Skin epidermis (tissue), 12 donors: ENCODE measurements at regions not wholly inside any gene's neighbourhood (a gene's known extent, or its start where the extent isn't known, plus 50 kb on each side); places are given as distances from the start of the nearest gene placed in this dataset.

Experiments
- H3K27ac ChIP-seq, 21 experiments: fragments of 200-600 bp; sonication (generic) in 11 of 21; one replicate each; pipeline ENCODE4 v1.5.0; 2020; ENCODE audit warnings: mild to moderate bottlenecking in 3 of 21, inconsistent platforms in 2 of 21, moderate library complexity in 2 of 21
- H3K4me3 ChIP-seq, 7 experiments: fragments of 200-600 bp; sonication (generic) in 2 of 7; one replicate each; pipeline ENCODE4 v1.5.0; 2020; ENCODE audit warnings: inconsistent platforms in 2 of 7, mild to moderate bottlenecking in 2 of 7, moderate library complexity in 1 of 7

DNA sequence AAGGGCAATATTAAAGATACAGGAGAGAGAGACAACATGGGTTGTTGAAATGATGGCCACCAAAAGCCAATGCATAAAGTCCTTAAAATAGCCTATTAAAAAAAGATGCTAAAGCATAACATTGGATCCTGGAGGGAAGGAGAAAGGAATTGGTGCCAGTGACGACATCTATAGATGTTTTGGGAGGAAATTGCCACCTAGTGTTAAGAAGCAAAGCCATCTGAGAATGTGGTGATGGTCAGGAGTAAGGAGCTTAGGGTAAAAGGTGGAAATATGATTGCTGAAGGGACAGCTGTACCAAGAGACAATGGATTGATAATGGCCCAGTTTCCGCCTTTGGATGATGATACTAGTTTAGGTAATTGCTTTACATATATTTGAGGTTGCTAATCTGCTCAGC is 85.1 kb downstream of the TMEM30B start:
- no peak overlapping the region for H3K27ac ChIP-seq
- H3K4me3 ChIP-seq, result no peak overlapping the region

DNA sequence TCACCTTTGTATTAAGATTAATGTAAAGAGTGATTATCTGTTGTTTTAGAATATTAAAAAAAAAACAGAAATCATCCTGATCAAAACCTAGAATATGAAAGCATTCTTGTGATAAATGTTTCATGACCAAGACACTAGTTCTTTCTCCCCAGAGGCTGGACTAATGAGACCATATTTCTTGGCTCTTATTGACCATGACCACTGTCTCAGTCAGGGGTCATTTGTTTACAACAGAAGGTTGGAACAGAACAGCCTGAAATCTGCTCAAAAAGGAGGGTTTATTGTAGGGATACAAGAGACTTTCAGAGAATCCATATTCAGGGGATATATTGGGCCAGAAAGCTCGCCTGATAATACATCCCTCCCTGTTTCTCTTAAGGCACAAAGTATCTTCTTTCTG is 87.7 kb downstream of the TMEM30B start:
- no peak overlapping the region for H3K4me3 ChIP-seq

DNA sequence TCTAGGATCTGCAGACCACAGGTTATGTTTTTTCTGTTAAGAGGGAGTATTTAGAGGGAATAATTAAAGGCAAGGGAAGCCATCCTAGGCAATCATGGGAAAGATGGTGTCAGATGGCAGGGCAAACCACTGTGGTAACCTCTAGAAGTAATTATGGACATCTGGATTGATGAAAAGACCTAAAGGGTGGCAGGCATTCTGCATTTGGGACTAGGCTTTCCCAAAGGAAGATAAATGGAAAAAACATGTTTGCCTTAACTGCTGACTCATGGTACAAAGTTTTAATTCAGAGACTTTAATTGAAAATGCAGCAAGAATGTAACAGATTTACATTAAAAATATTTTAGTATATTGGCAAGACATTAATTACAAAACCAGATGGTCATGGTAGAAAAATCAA is 88.1 kb downstream of the TMEM30B start:
- H3K27ac ChIP-seq, result peak overlapping the region in 1 of 21 experiments; percentile 8
- H3K4me3 ChIP-seq, result no peak overlapping the region

More for the DNA sequence above, 87.7 kb downstream of the TMEM30B start:
- H3K27ac ChIP-seq, result no peak overlapping the region

DNA sequence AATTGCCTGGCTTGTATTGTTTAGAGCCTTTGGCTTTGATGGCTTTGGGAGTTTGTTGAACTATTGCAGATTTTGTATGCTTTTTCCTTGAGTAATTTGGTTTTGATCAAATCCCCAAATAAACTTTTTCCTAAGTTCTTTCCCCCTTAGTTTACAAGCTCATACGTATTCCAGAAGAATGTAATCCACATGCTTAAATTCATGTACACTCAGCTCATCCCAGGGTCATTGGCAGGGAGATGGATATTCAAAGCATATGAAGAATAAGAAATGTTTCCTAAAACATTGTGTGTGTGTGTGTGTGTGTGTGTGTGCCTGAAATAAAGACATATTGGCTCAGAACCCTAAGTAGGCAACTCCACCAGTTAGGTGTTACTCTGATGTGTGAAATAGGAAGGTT is 89.4 kb downstream of the TMEM30B start:
- Histone ChIP-seq H3K4me3 (no peak overlapping the region), H3K27ac (no peak overlapping the region)

DNA sequence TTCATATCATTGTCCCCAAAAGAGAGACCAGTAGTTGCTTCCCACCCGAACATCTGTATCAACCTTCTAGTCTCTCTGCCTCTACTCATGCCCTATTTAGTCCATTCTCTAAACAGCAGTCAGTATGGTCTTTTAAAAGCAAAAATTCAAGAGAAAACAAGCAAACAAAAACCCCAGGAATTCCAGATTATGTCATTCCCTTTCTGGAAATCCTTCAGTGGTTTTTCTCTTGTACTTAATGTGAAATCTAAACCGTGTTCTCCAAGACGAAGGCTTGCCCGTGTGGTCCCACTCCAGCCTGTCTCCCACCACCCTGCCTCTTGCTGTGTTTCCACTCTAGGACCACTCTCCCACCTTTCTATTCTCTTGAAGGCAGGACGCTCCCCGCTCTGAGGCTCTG is 90.8 kb downstream of the TMEM30B start:
- H3K4me3 ChIP-seq, result no peak overlapping the region
- H3K27ac ChIP-seq, result peak overlapping the region in 1 of 21 experiments; percentile 17

DNA sequence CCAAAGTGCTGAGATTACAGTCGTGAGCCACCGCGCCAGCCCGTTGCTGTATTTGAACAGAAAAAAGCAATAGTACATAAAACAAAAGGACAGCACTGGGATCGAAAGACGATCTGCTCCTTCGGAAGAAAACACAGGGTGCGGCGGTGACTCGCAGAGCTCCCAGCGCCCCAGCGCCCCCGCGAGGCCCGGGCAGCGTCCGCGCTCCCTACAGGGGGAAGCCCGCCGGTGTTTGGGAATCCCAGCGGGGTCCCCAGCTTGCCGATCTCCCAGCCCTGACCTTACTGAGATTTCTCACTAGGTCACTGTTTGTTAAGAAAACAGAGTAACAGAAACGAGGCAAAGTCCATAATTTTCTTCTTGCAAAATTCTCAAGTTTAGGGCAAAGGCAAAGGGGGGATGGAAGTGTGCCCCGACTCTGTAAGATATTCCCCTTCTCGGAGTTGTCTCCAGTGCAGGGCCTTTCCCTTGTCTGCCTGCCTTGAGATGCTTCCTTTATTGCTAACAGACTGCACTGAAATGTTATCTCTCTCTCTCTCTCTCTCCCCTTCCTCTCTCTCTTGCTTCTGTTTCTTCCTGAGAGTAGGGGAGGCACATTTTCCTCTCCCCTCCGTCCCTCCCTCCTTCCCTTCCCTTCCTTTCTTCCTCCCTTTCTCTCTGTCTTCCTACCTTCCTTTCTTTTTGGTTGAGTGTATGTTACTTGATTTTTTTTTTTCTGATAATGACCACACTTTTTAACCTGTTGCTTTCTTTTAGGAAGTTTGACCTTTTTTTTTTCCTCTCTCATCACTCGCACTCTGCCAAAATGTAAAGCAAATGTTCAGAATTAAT is 91.9 kb downstream of the TMEM30B start:
- Histone ChIP-seq H3K27ac (peak overlapping the region in 16 of 21 experiments; percentile 2 to 75 (median 52)), H3K4me3 (peak overlapping the region in 6 of 7 experiments; percentile 2 to 40 (median 20))

DNA sequence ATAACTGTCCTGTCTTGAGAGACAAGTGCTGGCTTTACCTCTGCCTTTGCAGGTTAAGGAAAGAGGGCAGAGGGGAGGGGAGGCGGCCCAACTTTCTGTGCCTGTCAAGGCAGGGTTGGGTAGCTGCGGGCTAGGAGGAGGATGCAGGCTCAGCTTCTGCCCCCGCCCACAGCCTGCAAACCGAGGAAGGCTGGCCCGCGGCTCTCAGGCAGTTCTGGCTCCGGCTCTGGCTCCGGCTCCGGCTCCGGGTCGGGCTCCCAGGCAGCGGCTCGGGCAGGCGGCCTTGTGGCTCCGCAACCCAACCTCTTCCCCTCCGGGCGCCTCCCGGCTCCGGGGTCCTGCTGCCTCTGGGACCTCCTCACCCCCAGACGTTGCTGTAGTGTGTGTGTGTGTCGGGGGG is 92.9 kb downstream of the TMEM30B start:
- Histone ChIP-seq H3K4me3 (peak overlapping the region in 4 of 7 experiments; percentile 1 to 40 (median 12)), H3K27ac (peak overlapping the region in 13 of 21 experiments; percentile 31 to 75 (median 60))

DNA sequence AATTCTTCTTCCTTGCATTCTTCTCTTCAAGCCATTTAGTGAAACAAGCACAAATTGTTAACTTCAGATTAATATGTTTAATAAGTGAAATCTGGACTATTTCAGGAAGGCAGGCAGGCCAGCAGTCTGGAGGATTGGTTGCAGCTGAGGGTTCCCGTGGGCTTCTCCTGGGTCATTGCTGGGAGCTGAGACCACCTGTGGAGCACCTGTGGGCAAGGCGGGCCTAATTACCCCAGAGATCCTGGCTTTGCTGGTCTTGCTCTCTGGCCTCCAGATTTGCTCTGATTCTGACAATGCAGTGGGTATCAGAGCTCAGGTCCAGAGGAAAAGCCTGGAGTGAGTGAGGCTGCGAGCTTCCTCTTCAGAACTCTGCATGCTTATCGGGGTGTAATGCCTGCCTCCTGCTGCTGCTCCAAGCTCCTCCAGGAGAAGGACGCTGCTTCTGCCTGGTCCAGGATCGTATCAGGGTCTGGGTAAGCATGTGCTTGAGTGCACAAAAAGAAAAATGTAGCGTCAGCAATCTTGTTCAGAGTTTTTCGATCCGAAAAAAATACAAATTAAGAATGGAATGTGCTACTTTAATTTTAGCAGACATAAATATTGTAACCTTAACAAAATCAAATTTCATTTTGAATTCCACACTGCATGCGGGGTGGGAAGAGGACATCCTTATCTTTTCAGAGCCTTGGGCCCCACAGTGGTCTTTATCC is 93.8 kb downstream of the TMEM30B start:
- Histone ChIP-seq H3K4me3 (no peak overlapping the region), H3K27ac (no peak overlapping the region)

DNA sequence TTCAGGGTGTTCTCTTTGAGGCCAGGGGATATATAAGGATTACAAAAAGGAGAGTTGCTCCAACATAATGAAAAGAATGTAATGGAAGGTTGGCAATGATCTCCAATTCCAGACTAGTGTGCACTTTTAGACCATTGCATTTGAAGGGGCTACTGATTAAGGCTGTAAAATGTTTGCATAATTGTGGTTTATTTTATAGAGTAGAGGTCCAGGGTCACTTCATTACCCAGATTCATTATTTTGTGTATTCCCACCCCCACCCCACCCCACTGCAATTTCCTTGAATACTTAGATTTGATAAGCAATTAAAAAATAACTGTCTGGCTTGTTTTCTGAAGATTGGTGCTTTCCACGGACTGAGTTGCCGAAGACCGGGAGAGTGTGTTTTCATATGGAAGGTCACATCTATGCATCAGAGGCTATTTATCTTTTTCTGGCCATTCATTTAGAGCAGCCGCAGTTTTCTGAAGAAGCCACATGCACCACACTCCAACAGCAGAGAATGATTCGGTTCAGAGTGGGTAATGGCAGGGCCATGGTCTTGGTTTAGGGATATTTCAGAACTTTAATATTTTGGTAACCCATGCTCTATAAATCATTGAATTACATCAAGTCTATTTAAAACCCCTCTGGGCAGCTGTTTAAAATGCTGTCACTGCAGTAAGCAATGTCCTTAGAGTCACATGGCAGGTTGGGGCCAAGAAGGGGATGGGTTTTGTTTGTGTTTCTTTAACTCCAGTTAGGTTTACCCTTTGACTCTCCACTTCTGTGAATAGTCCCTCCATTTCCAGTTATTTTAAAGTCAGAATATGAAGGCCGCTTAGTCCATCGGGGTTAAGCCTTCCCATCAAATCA is 94.6 kb downstream of the TMEM30B start:
- H3K27ac ChIP-seq, result no peak overlapping the region
- no peak overlapping the region for H3K4me3 ChIP-seq

DNA sequence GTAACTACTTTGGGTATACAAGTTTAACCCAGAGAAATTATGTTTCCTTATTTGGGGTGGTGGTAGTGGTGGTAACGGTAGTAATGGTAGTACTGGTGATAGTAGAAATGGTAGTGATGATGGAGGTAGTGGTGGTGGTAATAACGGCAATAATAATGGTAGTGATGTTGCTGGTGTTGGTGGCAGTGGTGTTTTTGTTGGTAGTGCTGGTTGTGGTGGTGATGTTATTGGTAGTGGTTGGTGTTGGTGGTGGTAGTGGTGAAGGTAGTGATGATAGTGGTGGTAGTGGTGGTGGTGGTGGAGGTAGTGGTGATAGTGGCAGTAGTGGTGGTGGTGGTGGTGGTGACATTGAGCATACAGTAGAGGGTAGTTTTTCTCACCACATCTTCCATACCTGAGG is 95.6 kb downstream of the TMEM30B start:
- Histone ChIP-seq H3K4me3 (no peak overlapping the region), H3K27ac (no peak overlapping the region)

DNA sequence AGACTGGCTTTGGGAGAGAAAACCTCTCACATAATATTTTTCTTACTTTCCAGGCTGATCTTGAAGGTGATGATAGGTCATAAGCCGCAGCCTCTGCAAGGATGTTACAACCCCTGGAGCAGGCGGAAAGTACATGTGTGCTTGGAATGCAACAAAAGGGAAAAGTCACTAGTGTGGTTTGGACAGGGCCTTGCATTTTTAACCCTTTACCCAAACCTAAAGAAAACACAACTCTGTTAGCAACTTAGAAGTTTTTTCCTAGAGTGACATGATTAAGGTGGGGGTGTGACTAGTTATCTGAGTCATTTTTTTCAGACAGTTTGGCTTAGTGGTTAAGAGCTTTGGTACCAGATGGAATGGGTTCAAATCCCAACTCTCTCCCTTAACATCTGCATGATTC is 97.0 kb downstream of the TMEM30B start:
- no peak overlapping the region for H3K4me3 ChIP-seq

DNA sequence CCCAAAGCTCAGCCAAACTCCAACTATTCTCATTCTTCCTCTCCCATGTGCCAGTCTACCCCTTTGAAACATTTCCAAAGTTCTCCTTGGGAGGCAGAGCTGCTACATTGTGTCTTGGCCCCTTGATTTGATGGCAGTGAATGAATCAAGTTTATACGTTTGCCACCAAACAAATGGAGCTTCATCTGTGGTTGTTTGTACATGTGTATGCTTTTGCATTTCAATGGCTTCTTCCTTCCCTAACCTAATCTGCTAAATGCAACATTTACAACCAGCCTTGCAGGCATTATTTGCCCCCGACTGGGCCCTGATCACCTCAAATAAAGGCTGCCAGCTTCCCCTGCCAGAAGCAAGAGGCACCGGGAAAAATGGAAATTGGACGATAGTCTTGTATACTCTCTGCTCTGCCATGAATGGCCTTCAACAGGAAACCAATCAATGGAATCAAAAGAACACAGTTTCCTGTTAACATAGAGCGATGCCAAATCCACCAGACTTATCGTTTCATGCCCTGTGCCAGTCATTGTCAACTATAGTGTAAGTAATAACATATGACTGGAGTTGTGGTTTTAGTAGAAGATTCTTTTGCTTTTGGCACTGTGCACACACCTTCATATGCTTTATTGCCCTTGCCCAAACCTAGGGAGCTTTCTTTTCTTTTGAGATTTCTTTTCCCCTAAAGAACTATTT is 97.8 kb downstream of the TMEM30B start:
- H3K4me3 ChIP-seq, result no peak overlapping the region
- H3K27ac ChIP-seq, result no peak overlapping the region

More for the DNA sequence above, 97.0 kb downstream of the TMEM30B start:
- no peak overlapping the region for H3K27ac ChIP-seq

DNA sequence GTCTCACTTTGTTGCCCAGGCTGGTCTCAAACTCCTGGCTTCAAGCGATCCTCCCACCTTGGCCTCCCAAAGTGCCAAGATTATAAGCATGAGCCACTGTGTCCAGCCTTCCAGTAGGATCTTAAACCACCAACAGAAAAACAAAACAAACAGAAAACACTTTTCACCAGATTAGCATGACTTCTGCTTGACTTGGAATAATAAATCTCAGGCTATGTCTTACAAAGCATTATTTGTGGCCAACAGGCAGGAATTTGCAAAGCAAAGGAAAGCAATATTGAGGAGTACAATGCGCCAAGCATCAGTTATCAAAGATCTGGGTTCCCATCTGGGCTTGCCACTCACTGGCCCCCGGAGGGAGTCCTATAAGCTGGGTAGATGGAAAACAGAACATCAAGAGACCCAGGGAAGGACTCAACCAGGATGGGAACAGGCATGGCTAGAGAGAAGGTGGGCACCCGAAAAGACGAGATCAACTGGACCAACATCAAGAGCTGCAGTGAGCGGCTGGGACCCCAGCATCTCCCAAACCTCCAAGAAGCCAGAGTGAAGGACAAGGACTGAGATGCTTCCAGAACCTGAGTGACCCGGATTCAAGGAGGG is 101.2 kb downstream of the TMEM30B start:
- H3K27ac ChIP-seq, result peak overlapping the region in 2 of 21 experiments; percentile 38 to 78
- no peak overlapping the region for H3K4me3 ChIP-seq

DNA sequence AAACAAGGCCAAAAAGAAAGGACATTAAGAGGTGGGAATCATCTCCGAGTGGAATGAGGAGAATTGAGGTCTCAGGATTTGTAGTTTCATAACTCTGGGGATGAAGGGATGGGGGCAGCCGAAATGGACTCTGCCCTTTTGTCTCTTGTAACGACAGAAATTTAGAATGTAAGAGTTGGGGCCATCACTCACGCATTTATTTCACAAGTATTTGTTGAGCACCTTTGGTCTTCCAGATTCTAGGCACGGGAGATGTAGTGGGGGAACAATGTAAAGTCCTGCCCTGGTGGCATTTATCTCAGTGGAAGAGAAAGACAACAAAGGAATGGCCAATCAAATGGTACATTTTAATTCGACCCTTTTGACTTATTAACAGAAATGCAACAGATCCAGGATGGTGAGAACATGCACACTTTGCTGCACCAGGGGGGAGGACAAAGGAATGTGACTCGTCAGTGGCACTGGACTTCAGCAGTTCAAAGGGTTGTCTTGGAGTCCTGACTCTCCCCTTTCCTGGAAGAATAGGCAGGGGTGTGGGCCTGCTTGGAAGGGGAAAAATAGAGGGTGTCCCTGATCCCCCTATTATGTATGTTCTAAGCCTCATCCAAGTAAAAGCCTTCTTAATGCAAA is 102.0 kb downstream of the TMEM30B start:
- Histone ChIP-seq H3K4me3 (no peak overlapping the region), H3K27ac (peak overlapping the region in 8 of 21 experiments; percentile 4 to 78 (median 40))

DNA sequence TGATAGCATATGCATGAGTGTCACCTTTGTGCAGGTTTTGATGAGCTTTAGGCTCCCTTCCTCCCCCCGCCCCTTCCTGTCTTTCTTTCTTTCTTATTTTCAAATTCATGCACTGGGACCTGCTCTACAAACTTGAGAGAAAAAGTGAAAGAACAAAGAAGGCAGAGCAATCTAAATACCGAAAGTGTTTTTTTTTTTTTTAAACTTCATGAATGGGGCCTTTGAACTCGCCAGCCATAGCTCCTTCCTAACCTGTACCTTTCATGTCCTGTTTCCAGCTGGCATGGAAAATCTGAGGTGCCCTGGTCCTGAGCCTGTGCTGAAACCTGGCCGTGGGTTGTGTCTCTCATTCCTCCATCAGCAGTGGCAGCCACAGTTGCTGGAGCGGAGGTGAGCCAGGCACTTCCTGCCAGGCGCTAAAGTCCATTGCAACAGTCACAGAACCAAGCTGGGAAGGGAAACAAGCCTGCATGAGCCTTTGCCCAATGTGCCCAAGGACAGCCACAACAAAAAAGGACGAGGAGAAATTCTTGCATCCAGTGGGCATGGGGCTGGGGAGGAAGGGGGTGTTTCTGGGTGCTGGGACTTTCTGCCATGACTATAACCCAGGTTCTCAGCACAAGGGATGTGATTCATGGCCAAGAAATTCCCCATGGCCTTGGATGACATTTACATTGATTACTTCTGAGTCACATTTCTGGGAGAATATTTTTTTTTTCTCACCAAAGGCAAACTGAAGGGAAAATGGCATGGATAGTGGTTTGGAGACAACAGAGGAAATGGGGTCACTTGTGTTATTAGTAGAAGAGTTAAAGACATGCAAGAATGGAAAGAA is 102.7 kb downstream of the TMEM30B start:
- Histone ChIP-seq H3K4me3 (no peak overlapping the region), H3K27ac (peak overlapping the region in 15 of 21 experiments; percentile 4 to 78 (median 52))

DNA sequence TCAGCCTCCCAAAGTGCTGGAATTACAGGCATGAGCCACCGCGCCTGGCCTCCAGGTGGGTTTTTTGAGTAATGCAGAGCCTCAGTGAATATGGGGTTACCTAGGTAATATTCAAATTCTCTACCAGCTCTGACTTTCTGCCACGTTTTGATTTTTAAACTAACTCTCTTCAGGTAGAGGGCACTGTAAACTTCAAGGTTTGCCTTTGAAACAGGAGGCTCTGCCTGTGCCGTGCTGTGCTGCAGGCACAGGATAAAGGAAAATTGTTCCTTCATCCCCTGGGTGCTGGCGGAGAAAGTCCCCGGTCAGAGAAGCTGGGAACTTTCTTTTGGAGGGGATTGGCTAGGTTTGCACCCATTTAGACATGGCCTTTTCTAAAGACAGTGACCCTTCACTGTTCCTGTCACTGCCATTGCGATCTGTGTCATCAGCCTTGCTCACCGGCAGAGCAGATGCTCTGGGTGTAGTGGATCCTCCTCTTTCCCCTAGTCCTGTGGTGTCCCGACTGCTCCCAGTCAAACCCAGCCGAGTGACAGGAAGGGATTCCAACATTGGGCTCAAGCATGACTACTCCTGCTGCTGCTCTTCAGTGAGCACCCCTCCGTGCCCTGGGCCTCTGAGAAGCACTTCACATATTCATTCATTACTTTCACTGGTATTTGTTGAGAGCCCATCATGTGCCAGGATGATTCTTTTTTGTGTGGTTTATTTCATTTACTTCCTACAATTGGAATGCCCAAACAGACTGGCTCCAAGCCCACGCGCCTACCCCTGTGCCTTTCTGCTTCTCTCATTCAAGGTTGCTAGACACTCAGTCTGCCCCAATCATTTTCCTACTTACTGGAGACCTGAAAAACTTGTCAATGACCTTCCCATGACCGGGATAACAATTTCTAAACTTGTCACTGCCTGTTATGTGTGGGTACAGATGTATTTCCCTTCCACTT is 103.6 kb downstream of the TMEM30B start:
- Histone ChIP-seq H3K4me3 (no peak overlapping the region), H3K27ac (peak overlapping the region in 14 of 21 experiments; percentile 4 to 78 (median 53))

DNA sequence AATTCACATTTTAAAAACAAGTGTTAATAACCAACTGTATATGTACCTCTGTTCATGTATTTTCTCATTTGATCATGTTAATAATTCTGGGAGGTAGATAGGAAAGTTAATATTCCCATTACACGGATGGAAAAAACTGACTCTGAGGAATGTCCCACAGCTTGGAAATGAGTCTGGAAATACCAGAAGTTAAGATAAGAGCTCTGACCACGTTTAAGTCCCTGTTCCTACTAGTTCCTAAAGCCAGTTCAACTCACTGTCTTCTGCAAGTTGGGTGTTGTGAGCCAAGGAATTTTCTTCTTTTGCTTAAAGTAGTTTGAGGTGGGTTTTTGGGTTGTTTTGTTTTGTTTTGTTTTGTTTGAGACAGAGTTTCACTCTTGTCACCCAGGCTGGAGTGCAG is 104.5 kb downstream of the TMEM30B start:
- Histone ChIP-seq H3K4me3 (no peak overlapping the region), H3K27ac (peak overlapping the region in 1 of 21 experiments; percentile 34)
